GM21619 (cell line): ENCODE measurements at regions not wholly inside any gene's neighbourhood (a gene's known extent, or its start where the extent isn't known, plus 50 kb on each side); places are given as distances from the start of the nearest gene placed in this dataset.

ENCODE experiments used
- ATAC-seq: cut with Tn5 transposase; IDR thresholded peaks from one replicate; pipeline ENCODE4 v1.9.1; 2021; ENCODE audit not compliant: unreplicated experiment

DNA sequence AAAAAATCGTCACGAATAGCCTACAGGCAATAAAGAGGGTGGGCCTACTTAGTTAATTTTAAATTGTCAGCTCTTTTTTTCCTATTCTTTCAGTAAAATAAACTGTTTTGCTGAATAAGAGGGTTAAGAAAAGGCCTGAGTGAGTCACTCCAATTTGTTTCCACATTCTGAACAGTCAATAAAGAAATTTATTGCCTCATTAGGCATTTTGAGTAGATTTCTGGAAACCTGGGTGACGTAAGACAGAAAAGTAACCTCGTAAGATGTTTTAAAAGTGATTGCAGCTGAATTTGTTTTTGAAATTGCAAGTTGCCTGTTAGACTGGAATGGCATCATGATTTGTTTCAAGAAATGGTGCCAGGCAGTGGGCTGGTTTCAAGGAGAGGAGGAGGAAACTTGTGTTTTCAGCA, 439.3 kb downstream of the USP25 start:
- no peak for ATAC-seq

DNA sequence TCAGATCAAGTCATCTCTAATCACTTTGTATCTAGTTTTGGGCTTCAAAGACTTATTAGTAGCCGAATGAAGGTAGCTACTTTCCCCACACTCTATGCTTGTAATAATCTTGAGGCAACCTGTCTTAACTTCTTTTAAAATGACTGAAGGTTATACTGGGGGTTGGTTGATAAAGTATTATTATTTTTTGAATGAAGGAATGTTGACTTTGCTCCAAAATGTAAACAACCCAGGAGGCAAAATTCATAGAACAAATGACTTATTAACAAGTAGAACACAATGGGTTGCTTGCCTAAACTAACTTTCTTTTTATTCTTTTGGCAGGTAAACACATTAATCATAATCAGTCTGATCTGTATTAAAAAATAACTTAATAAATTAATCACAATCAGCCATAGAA, 440.0 kb downstream of the USP25 start:
- ATAC-seq: no peak

DNA sequence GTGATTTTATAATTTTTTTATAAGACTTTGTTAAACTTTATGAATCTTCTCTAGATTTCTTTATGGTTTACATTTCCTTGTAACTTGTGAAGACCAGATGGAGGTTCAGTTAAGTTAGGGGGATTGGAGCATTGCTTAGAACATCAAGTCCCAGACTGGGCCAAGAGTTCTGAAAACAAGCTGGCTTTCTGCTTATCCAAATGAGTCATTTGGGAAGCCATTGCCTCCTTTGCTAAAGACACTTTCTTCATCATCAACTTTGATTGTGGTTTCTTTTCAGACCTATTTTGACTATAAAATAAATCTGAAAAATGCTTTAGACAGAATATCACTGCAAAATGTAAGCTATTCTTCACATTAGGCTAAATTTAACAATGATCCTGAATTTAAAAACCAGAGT, 446.8 kb downstream of the USP25 start:
- ATAC-seq: no peak

- no peak for ATAC-seq
Measured at GRCh38 chr21:16177532-16177931, 447.8 kb downstream of the USP25 start.

DNA sequence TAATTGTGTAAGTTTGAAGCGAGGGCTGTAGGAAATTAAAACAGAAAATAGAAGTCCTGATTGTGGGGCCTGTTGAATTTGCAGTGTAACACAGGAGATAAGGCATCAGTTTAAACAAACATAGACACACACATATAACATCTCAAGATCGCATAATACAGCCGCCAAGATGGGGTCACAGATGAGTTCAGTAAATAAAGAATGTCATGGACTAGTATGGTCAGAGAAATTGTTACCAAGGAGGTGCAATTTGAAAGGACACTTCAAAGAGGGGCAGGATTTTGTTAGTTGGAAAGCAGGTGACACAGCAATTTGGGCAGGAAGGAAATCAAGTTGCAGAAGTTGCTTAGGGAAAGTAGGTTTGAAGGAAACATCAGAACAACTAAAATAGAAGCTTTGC, 450.0 kb downstream of the USP25 start:
- no peak for ATAC-seq

- ATAC-seq: no peak
Measured at GRCh38 chr21:16180614-16181013, 450.8 kb downstream of the USP25 start.

DNA sequence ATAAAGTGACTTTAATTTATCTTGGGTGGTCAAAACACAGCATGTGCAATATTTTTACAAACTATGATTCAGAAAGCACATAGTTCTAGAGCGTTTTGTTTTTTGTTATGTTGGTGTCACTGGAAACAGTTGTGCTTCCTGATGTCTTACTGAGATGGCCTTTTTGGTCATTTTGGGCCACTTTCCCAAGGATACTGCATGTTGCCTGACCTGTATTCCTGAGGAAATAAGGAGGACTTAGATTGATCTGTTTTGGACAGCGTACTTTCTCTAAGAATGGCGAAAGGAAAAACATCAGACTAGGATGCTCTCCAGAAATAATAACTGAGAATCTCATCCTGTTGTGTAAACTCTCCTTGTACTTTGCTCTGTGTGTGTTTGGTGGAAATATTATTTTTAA, 451.2 kb downstream of the USP25 start:
- no peak for ATAC-seq

GRCh38 chr21:16185766-16186165, 456.0 kb downstream of the USP25 start:
- no peak for ATAC-seq

DNA sequence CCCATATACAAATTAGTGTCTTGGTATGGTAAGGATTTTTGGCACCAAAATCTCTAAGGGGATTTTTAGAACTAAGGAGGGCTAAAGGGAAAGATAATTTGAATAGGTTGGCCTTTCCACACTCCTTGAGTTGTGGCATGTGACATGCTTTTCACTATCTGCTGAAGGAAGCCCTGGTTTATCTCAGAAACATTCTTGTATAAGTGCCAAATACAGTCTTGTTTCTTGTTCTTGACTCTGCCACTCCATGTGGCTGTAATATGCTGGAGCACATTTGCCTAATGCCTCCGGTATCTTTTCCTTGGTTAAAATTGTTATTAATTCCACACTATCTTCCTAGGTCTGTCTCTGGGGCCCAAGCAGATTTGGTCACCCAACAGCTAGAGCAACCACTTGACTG, 457.0 kb downstream of the USP25 start:
- ATAC-seq: no peak

DNA sequence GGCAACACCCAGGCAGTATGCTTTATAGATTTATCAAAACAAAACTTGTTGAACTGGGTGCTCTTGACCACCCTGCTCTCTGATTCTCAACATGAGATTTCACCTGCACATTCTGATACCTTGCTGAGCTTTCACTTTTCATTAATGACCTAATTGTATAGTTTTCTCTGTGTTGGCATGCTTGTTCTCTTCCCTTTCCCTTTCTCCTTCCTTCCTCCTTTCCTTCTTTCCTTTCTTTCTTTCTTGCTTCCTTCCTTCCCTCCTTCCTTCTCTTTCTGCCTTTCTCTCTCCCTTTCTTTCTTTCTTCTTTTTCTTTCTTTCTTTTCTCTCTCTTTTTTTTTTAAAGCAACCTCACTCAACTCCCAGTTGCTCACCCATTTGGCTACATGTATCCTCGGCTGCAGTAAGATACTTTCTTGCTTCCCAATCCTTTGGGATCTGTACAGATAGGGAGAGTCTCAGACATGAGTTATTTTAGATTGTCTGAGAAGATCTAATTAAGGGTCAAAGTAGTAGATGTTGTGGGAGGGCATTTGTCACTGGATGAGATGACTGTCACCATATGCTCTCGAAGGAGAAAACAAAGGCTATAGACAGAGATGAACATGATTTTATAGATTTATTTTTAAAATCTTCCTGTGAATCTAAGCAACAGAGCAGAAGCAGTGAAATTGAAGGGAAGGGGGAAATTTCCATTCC, 458.0 kb downstream of the USP25 start:
- no peak for ATAC-seq

DNA sequence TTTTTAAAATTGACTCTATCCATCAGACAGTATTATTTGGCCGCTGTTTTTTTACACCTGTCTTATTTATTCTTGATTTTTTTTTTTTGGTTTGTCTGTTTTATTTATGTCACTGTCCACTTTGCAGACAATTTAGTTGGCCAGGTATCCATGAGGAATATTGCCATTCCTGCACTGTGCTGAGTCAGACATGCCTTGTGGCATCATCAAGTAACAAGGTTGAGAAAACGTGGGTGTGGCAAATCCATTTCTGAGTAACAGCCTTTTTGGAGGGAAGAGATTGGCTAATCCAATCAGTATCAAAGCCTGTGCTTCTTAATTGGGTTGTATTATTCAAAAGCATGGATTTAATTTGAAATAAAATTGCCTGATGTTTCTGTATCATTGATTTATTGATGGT, 463.1 kb downstream of the USP25 start:
- no peak for ATAC-seq

DNA sequence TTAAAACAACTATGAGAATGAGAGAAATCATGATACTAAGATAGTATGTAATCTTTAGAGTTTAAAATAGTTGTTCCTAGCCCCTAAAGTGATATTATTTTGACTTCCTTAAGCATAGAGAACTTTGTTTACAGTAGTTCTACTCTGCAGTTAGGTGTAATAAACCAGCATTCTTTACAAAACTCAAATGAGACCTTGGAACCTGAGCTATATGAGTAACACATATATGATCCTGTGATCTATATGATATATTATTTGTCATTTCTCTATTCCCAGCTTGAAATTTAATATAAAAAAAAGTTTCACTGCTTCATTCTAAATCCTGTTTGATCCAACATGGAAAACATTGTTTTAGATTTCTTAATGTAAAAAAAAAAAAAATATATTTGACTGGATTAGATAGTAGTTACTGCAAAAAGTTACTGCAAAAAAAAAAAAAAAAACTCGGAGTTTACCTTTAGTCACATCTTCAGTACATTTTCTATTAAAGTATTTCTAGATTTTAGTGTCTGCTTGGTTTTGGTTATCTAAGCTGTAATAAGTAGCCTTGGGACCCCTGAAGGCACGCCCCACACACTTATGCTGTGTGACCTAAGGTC, 463.8 kb downstream of the USP25 start:
- ATAC-seq: no peak

DNA sequence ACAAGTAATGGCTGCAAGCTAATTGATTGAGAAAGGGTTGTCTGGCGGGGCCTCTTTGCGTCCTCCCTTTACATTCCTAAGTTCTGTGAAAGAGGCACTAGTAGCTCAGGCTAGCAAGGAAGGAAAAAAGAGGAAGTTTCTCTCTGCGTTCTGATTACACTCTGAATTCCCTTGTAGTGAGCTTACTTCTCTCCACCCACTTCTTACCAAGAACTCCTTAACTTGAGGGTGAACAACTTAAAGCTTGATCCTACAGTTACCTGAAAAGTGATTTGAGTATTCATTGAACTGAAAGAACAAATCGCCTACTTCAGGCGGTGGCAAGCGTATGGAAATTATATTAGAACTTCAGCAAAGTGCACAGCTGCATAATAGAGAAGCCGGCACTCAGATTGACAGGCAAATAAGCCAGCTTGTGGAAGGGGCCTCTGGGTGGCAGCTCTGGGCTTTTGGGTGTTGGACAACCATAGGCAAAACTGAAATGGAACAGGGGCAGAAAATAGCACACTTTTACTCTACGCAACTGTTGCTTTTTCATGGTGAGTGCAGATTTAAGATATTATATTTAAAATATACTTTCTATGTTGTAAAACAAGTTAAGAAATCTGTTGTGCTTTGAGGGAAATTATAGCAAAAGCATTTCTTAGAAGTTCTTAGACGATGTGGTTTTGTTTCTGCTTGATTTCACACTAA, 464.5 kb downstream of the USP25 start:
- ATAC-seq: no peak

DNA sequence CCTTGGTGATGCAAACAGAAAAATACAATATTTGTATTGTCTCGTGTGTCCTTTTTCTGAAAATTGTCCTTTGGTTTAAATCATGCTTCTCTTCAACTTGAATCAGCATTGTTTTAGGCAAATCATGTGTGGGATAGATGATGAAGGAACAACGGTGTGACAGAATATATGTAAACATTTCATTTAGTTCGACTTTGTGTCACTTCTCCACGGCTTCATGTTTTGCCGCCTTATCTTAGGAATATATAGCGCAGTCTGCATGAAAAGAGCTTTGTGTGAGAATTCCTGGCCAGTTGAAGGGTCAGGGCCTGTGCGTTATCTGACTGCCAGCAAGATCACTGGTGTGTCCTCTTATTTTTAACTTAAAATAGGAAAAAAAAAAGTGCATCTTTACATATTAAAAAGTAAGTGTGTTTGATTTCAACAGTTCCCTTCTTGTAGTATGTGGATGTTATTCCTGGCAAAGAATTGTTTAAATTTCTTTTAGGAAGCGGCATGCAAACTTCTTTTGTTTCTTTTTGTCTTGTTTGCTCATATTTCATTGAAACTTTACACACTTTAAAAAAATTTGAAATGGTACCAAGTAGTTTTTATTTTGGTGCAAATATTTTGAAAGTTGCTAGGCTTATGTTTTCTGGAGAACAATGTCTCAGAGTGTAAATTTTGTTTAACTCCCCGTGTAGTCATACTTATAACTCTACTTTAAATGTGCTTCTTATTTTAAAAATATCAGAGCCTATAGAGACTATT, 465.2 kb downstream of the USP25 start:
- no peak for ATAC-seq

- ATAC-seq: no peak
Measured at GRCh38 chr21:16195538-16195910, 465.7 kb downstream of the USP25 start.

DNA sequence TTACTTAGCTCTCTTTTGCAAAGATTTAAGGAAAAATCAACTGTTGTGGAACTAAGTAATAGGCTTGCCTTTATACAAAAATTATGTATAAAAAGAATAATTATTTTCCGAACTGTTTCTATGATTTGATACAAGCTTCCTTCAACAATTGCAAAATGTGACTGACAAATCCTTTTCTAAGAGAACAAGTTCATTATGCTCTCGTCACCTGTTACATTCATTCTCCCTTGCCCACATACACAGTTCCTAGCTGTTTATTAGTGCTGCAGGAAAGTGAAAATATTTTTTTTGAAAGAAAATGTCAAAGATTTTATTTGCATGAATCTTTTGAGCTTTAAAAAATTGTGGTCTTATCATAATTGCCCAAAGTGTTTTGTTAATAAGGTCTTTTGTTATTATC, 466.2 kb downstream of the USP25 start:
- no peak for ATAC-seq

DNA sequence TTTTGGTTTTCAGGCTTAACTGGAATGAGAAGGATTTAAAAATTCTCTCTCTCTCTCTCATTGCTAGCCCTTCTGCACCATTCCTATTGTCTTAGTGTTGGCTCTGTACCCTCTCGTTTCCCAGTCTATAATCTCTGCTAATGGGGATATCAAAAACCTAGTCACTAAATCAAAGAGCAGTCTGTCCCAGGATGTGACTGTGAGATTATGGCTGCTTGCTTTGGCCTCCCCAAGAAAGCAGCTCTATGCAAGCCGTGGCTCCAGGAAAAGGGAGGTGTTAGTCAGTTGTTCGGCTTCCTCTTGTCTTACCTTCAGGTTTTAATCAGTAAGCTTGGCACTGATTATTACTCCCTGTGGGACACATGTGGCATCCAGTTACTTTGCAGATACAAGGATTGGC, 468.8 kb downstream of the USP25 start:
- no peak for ATAC-seq

DNA sequence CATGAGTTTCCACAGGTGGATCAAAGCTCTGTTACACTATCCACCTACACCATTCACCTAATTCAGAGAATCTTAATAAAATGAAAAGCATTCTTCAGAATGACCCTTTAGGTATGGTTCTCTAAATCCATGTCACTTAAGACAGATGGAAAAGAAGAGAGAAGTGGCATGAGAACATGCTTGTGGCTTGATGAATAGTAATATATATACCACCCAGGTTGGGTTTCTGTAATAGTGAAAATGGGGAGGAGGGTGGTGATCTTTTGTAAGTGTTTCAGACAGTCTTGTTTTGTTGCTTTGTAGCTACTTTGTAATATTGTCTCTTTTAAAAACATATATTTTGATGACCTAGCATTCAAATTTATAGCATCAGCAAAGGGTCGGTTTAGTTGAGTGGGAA, 469.8 kb downstream of the USP25 start:
- ATAC-seq: no peak

DNA sequence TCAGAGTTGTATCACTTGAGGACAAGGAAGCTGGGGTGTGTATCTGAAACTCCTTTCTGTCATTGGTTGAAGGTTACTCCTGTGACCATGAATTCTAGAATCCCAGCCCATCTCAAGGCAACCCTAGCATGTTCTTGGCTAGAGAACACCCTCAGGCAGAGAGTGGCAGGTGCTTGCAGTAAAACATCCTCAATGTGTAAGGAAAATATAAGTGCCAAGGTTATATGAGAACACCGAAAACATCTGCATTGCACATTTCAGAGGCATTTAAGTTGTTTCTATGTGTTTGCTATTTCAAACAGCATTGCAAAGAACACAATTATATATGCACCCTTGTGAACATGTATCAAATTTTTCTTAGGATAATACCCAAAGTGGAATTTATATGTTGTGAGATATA, 471.9 kb downstream of the USP25 start:
- no peak for ATAC-seq

- no peak for ATAC-seq
Measured at GRCh38 chr21:16205527-16205926, 475.7 kb downstream of the USP25 start.

DNA sequence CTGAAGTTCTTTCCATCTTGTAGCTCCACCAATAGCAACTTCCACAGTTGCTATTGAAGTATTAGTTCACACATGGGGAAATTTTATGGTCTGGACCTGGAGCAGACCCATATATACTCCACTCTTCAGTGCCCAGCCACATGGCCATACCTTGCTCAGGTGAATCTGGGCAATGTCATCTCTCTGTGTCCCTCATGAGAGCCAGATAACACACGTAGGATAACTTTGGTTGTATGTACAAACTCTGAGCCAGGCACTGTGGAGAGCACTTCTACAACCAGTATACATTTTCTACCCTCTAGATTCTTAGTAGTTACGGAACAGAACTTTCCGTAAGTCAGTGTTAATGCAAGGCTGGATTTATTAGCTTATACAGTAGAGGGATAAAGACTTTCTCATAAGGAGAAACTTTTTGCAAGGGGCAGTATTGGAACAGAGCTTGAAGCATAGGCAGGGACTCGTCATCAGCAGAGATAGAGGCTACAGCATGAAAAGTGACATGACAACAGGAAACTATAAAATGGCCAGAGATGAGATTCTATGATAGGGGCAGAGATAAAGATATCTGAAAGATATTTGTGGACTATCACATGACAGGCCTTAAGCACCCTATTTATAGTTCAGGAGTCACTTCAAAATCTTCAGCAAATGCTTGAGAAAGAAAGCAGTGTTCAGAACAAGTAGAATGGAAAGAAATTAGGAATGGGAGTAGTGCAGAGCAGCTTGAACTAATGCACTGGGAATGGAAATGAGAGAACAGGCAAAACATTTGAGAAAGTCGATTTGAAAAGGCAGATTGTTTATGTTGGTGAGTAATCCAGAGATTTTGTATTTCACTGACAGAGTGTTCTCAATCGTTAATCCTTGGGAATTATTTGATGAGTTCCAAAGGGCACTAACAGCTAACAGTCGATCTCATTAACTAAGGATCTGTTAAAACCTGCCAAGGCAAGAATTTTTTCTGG, 481.8 kb downstream of the USP25 start:
- no peak for ATAC-seq
